OCI-M1 (cell line): ENCODE measurements at regions not wholly inside any gene's neighbourhood (a gene's known extent, or its start where the extent isn't known, plus 50 kb on each side); places are given as distances from the start of the nearest gene placed in this dataset.
"Not testable (repeated sequence)": the region's sequence is repeated elsewhere in the genome, so short reads cannot be mapped to it uniquely, and the experiment has no call there.

ENCODE experiments used
- DNase-seq: peaks from one replicate; lab custom pipeline; 2025; lab: John Stamatoyannopoulos, UW

DNA sequence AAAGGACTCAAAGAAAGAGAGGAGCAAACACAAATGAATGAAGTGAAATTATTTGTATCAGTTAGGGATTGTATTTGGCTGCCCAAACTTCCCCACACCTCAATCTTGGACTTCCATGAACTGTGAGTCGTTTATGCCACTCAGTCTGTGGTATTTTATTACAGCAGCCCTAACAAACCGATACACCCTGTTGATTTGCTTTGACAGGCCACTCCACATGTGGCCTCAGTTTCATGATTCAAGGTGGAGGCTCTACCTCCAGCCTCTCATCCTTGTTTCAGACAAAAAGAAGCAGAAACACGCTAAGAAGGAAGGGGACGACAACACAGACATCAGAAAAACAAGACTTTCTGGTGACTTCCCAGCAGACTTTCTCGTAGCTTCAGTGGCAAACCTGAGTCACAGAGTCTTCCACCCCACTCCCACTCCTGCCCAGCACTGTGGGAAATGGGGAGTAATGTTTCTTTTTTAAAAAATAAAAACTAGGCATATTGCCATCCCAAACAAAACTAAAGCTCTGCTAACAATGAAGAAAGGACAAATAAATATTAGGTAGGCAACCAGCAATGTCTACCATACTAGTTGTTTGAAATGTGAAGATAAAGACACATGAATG, 52.2 kb upstream of the ABCA1 start:
- DNase-seq: no peak

DNA sequence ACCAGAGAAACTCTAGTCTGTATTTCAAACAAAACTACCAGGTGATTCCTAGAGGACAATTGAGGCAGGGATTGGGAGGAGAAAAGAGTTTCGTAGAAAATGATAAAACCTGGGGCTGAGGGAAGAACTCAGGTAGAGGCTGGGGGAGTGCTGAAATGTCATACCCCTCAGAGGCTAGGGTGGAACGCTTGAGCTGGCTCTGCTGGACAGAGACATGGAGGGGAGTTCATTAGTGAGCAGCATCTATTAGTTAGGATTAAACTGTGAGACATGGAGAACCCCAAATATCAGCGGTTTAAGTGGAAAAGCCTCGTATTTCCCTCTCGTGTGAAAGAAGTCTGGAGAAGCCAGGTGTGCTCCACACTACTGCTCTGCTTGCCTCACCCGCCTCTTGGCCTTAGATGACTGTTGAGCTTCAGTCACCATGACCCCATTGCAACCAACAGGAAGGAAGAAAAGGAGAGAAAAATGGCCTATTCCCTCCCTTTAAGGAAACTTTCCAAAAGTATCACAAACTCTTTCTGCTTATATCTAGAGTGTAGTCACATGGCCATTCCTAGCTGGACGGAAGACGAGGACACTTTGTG, 53.7 kb upstream of the ABCA1 start:
- DNase-seq: no peak

DNA sequence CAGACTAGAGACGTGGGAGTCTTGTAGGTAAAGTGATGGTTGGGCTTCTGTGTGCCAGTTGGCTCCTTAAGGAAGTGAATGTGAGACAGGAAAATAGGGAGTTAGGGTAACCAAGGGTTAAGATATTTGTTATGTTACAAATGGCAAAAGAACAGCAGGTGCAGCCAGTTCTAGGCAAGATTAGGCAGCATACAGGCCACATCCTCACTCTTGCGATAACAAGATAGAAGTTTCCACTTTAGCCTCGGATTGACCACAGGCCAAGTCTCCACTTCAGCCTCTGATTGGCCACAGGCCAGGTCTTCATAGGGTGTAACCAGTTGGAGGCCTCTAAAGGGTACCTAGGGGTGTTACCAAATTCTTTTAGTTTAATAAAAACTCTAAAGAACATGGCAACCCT, 54.6 kb upstream of the ABCA1 start:
- DNase-seq: peak; percentile 96

DNA sequence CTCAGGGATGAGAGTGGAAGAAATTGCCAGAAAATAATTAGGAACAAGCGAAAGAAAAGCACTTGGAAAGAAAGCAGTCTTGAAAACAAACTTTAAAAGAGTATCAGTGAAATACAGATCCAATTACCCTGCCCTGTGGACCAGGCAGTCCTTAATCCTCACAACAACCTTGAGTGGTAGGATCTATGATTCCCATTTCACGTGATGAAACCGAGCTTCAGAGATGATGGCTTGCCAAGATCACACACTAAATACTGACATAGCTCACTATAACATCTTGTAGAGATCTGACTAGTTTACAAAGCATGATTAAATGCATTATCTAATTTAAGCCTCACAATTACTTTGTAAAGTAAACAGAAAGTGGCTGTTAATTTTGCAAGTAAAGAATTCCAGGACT, 55.5 kb upstream of the ABCA1 start:
- no peak for DNase-seq

DNA sequence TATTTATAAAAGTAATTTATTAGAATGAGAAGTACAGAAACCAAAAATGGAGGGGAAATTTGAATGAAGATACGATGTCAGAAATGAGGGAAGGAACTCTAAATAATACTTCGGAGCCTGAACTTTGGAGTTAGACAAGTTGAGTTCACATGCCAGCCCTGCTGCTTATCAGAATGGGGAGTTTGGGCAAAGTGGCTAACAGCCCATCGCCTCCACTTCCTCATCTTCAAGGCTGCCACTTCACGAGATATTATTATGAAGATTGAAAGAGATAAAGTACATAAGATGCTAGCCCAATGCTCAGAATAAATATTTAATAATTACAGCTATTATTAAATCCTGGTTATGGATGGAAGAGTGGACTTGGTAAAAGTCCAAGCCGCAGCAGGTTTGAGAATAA, 56.2 kb upstream of the ABCA1 start:
- DNase-seq: peak; percentile 71

DNA sequence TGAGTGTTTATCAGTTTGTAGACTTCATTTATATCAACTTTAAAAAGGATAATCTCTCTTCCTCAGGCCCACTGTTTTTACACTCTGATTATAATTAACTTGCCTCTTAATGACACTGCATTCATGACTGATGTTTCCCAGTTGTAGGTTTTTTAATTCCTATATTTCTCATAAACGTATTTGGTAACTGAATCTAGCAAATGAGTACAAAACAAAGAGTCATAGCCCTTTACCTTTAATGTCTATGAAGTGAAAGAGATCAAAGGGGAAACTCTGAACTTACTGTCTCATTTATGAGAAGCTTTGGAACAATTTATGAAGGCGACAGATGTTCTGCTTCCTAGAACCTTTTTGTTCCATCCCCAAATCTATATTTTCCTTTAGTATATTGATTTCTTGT, 56.6 kb upstream of the ABCA1 start:
- no peak for DNase-seq

DNA sequence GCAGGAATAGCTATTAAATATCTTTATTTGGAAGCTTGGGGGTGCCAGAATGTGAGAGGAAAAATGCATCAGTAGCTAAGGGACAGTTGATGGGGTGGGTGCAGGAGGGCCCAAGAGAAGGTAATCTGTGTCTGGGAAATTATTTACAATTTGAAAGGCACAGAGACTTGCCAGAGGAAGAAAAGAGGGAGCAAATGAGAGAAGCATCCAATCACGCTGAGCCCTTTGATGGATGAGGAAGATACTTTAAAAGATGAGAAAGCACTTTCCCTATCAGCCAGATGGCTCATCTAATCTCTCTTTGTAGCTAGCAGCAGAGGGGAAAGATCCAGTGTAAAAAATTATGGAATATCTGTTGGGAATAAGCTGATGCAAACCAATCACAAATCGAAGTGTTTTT, 57.0 kb upstream of the ABCA1 start:
- DNase-seq: no peak

DNA sequence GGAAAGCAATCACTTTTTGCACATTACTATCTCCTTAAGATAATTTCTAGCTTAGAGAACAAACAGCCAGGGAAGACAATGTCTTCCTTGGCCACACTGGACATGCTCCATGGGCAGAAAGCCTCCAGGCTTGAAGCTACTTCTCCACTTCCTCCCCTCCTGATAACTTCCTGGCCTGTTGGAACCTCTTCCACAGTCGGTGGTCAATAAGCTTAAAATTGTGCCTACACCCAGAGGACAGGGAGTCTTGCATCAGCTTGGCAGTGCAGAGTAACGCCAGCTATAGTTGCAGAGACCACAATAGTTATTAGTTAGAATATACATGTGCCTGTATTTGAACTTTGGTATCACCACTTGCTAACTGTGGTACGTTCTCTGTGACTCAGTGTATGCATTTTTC, 58.1 kb upstream of the ABCA1 start:
- DNase-seq: peak; percentile 16

DNA sequence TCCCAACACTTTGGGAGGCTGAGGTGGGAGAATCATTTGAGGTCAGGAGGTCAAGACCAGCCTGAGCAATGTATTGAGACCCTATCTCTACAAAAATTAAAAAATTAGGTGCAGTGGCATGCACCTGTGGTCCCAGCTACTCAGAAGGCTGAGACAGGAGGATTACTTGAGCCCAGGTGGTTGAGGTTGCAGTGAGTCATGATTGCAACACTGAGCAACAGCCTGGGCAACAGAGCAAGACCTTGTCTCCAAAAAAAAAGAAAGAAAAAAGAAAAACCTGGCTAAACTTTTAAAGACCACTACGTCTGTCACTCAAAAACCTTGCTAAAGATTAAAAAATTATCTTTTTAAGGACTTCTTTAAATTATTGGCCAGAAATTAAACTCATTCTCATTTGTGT, 59.8 kb upstream of the ABCA1 start:
- no peak for DNase-seq

DNA sequence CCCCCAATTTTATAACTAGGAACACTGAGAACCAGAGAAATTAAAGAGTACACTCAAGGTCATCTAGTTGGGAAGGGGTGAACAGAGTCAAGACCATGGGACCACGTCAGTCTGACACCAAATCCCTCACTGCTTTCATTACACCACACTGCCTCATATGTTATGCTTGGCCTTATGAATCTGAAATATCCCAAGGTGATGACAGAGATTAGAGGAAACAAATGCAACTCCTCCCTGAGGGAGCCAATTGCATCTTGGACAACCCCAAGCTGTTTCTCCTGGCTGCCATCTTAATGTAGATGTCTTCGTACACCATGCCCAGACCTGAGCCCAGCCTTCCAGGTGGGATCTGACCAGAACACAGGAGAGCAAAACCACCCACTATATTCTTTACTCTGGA, 60.6 kb upstream of the ABCA1 start:
- no peak for DNase-seq

DNA sequence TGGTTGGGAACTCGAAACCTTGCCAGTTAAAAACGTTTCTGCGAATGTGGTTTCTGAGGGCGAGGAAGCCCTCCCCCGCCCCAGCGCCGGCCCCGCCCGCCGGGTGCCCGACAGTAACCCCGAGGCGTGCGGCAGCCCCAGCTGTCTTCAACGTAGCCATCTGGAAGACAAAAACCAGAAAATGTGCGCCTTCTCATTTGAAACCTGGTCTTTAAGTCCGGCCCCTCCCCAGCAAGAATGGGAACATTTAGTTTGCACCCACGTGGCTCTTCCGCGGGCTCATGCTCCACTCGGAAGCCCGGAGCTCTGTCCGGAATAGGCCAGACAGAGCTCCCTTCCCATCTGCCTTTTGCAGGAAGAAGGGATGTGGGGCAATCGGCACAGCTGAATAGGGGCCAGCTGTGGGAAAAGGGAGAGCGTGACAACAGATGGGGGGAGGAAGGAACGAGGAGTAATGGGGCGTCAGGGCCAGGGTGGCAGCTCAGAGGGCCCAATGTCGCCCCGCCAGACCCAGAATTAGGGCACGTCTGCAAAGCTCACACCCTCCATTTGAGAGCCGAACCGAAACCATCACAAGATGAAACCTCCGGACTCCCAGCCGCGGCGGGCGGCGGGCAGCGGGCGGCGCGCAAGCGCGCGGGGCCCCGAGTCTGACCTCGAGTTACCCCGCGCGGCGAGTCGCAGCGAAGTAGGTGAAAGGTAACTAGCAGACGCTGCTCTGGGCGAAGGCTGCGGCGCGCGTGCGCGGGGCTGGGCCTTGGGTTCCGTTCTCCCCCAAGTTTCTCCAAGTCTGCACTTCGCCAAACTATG, 63.4 kb upstream of the ABCA1 start:
- DNase-seq: peak; percentile 91

DNA sequence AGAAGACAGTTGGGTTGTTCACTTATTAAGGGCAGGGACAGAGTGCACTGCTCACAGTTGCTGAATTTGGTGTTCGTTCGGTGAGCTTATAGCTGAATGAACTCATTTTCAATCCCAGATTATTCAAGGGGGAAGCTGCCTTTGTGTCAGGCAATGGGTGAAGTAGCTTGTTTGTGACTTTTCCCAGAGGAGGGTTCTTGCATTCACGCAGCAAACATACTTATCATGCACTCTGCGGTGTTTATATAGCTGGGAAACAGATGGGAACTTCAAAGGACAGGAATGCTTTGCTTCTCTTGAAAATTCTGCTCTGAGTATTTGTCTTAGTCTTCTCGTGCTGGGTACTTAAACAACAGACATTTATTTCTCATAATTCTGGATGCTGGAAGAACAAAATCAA, 64.7 kb upstream of the ABCA1 start:
- DNase-seq: no peak

DNA sequence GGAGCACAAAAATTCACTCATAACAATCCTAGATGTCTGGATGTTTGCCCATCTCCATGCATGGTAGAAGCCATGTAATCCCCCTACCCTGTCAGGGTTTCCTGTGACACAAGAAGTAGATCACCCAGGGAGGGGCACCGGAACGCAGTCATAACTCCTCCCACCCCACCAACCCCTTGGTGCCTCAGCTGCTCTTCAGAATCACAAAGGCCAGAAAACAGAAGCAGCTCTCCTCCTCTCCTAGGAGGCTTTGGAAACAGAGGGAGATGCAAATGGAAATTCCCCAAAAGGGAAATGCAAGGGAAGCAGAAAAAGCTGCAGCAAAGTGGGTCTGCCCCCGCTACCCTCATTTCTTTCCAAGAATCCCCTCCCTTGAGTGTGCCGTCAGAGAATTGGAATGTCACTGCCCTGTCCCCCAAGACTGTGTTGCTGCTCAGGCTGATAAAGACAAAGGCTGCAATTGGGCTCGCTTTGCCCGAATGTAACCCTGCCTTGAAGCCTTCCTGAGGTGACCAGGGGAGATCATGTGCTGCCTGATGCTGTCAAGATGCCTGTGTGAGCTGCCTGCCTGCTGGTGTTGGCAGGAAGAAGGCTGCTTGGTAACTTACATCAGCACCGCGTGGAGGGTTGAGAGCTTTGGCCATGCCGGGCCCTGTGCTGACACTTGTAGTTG, 65.5 kb upstream of the ABCA1 start:
- DNase-seq: peak; percentile 35

DNA sequence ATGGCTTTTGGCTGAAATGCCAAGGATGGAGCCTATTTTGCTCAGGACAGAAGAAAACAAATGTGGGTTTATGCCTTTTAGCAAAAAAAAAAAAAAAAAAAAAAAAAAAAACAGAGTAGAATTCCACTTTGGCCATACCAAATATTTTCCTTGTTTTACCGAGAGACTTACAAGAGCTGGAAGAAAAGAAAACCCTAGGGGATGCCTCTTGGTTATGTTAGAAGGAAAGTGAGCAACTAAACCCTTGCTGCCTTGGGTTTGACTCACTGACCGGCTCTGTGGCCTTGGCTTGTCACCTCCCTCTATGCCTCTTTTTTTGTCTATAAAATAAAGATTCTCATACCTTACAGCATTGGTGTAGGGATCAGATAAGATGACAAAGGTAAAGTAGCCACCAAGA, 69.6 kb upstream of the ABCA1 start:
- no peak for DNase-seq

DNA sequence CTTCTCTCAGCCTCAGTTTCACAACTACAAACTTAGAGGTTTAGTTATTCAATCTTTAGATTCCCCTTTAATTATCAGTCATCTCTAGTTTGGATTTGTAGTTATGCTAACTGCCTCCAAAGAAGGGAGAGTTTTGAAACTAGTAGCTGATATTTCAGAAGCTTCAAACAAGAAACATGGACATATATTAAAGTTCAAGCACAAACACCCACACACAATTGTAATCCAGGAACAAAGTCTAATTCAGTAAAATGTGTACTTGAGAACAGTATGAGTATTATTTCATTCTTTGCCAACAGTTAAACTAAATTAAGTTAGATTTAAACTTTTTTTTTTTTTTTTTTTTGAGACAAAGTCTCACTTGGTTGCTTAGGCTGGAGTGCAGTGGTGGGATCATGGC, 71.2 kb upstream of the ABCA1 start:
- no peak for DNase-seq

DNA sequence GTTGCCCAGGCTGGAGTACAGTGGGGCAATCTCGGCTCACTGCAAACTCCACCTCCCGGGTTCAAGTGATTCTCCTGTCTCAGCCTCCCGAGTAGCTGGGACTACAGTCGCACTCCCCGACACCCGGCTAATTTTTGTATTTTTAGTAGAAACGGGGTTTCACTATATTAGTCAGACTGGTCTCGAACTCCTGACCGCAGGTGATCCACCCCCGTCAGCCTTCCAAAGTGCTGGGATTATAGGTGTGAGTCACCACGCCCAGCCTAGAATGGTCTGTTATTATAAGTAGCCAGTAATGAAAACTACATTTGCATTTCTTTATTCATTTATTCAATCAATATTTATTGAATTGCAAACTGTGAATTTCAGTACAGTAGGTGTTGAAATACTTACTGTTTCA, 72.6 kb upstream of the ABCA1 start:
- DNase-seq: not testable (repeated sequence)

DNA sequence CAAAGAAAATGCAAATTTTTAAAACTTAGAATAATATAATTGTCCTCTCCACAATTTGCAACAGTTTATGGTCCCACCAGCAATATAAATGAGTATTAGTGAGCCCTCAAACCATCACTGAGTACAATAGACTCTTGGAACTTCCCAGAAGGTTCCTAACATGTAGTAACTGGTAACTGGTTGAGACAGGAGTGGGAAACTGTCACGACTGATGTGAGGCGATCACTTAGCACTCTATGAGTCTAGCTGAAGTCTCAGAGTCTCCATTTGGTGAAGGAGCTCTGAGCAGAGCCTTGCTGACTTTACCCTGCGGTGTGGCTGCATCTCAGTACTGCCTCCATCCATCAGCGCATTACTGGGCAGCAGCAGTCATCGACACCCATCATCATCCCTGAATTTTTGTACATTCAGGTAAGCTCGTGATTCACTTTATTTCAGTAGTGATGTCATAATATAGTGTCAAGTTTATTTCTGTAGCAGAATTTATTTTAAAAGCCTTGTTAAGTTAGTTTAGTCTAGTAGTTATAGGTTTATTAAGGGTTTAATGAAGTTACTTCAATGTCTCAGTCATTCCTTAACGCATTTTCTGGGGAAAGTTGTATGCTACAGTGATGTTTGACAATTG, 76.6 kb upstream of the ABCA1 start:
- no peak for DNase-seq

DNA sequence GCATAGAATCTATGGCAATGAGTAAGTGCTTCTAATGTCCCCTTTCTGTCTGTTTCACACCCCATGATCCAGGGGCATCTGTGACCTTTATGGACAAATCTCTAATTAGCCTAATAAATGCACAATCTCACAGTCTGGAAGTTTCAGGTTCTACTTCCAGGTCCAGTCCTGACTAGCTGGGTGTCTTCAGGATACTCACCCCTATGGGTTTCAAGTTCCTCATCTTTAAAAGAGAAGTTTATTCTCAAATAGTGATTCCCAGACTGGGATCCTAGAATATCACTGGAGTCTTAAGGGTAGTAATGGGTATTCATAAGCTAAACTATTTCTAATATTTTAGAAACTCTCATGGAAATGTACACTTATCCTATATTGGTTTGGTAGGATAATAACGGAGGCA, 77.2 kb upstream of the ABCA1 start:
- no peak for DNase-seq

DNA sequence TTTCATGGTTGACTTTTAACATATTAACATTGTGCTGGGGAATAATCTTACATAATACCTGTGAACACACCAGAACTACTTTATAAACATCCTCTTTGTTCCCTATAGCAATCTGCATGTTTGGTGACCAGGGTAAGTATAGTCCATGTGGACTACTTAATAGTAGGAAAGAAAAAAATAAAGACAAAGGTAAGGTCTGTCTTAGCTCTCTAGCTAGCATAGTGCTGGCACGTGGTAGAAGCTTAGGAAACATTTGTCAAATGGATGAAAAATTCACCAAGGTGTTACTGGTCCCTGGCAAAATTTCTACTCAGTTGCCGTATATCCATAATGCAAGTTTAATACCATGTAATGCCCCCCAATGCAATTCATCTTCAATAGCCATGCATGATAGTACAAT, 78.6 kb upstream of the ABCA1 start:
- no peak for DNase-seq

DNA sequence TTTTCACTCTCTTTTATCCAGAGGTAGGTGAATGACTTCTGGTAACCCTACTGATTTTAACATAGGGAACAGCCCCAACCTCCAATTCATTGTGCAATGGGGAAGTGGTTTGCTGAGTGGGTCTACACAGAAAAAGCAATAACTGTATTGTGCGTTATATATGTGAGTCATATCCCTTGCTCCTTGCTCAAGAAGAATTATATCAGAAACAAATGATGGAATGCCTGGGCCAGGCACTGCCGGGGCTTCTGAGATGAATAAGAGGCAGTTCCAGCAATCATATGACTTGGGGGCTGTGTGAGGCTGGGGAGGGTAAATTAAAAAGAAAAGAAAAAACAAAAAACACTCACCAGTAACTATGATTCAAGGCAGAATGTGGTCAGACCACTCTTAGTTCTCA, 79.2 kb upstream of the ABCA1 start:
- DNase-seq: peak; percentile 88

DNA sequence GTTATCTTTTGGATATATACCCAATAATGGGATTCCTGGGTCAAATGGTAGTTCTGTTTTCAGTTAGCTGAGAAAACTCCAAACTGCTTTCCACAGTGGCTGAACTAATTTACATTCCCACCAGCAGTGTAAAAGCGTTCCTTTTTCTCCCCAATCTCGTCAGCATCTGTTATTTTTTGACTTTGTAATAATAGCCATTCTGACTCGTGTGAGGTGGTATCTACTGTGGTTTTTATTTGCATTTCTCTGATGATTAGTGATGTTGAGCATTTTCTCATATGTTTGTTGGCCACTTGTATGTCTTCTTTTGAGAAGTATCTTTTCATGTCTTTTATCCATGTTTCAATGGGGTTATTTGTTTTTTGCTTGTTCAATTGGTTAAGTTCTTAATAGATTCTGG, 82.1 kb upstream of the ABCA1 start:
- DNase-seq: not testable (repeated sequence)

DNA sequence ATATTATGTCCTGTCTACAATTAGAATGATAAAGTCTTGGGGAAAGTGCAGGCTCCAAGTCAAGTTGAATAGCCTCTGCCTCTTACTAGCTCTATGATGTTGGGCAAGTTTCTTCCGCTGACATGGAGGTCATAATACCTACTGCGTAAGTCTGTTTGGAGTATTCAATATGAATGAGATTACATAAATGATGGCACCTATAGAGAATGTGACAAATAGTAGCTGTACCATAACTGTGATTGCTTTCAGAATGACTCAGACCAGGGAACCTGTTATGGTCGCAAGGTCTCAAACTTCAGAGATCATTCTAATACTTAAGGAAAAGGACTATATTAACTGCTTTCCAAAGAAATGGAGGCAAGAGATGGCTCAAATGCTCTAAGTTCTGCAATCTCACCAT, 94.0 kb upstream of the ABCA1 start:
- no peak for DNase-seq

DNA sequence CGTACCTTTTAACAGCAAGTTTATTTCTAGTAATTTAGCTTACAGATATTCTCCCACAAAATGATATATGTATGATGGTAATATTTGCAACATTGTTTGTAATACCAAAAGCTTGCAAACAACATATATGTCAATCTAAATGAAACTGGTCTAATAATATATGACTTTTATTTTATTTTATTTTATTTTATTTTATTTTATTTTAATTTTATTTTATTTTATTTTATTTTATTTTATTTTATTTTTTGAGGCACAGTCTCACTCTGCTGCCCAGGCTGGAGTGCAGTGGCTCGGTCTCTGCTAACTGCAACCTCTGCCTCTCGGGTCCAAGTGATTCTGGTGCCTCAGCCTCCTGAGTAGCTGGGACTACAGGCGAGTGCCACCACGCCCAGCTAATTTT, 94.6 kb upstream of the ABCA1 start:
- DNase-seq: not testable (repeated sequence)
